Occipital lobe (tissue), 1 donor: ENCODE measurements at regions not wholly inside any gene's neighbourhood (a gene's known extent, or its start where the extent isn't known, plus 50 kb on each side); places are given as distances from the start of the nearest gene placed in this dataset.
"Not testable (repeated sequence)": the region's sequence is repeated elsewhere in the genome, so short reads cannot be mapped to it uniquely, and the experiment has no call there.

Source experiments
- DNase-seq: peaks from one replicate; lab custom pipeline; 2025; lab: John Stamatoyannopoulos, UW

DNA sequence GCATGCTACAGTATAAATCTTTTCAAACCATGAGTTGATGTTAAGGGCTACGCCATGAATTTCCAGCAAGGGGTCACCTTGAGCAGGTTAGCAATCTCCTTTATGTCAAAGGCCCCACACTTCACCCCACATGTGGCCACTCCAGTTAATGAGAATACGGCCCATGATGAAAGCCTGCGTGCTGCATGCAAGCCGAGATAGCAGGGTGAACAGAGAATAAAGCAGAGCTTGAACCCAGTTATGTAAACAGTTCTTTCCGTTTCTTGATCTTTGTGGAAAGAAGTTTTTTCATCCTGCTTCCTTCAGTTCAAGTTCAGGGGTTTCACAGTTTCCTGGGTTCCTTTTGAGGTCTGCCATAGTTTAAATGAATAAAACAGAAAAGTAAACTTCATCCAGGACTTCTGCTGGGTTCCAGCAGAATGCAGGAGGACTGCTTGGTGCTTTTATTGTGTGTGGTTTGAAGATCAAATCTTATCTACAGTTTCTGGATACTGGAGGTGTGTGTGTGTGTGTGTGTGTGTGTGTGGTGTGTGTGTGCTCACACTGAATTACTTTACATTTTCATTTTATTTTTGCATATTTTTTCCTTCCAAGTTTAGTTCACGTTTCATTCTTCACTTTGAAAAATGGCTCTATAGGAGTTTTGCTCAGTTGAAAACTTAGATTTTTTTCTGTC lies 87.1 kb downstream of the HMHB1 start:
- no peak for DNase-seq

DNA sequence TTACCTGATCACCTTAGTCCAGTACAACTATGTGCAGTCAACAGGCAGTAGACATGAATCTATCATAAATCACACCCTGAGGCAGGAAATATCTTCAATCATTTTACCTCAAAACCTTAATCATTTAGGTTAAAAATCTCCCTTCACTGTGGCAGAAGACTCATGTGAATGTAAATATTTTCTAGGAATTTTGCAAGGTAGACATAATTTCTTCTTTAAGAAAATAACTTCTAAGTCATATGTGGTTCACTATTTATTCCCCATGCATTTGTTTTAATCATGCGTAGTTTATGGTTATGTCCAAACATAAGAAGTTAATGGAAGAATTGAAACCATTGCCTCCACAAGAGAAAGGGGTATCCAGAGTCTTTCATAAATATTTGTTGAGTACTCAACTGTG lies 97.0 kb downstream of the HMHB1 start:
- no peak for DNase-seq

DNA sequence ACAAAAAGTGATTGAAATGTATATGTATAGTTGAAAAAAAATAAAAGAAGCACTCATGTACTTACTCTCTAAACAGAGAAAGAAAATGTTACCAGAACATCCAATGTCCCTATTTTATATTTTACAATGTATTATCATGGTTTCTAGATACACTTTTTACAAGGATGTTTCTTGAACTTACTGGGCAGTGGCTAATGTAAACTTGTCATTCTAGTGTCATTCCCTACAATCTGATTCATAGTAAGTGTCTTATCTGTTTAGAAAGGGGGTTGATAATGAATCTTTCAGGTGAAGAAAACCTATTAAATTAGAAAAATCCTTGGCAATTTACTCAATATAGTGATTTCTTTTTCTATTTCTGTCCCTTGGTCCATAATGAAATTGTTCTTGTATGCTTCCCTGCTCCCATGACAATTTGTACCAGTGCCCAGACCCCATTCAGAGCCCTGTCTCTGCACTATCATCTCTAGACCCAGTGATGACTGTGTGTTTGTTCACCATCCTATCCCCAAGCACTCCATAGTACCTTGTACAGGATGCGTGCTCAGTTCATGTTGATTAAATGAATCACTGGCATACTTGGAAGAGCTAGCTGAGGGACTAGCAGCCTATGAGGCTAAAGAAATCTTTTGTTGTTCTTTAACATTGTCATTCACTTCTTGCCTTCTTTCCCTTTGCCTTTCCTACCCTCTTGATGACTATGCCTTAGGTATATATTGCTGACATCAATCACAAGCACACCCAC lies 101.2 kb downstream of the HMHB1 start:
- DNase-seq = no peak

DNA sequence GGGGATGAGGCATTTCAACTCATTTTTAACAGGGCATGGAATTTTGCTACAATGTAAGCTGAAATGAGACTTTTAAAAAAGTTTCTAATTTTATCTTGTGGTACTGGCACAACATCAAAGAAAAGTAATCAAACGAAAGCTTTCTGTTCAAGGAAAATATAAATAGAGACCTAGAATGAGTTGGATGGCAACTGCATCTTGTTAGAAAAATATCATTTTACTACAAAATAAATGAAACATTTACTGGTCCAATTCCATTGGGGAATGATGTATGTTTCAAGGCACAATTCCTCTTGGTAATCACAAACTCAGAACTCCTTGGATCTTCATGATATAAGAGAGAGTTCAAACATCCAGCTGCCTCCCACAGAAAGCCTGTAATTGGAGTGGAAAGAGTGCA lies 102.8 kb downstream of the HMHB1 start:
- DNase-seq = no peak

DNA sequence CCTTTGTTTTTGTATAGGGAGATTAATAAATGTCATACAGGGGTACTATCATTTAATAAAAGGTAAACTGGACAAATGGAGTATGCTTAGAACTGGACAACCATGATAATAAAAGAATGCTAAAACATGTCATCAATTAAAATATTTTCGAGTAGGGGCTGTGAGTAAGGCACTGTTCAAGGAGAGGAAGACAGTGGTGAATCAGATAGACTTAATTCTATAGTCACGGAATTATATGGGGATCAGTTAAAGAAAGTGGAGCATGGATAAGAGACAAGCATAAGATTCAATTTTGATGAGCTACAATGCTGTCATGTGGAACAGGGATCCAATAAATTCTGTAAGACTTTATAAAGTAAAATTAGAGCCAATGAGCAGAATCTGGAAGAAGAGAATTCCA lies 104.5 kb downstream of the HMHB1 start:
- no peak for DNase-seq

DNA sequence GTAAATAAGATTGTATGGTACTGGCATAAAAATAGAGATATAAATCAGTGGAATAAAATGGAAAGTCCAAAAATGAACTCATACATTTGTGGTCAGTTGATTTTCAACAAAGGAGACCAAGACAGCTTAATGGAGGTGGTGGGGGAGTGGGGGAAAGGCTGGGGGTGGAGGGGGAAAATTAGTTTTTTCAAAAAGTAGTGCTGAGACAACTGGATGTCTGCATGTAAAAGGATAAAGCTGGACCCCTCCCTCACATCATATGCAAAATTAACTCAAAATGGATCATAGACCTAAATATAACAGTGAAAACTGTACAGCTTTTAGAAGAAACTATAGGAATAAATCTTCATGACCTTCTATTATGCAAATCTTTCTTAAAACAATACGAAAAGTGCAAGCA lies 107.0 kb downstream of the HMHB1 start:
- DNase-seq = no peak

DNA sequence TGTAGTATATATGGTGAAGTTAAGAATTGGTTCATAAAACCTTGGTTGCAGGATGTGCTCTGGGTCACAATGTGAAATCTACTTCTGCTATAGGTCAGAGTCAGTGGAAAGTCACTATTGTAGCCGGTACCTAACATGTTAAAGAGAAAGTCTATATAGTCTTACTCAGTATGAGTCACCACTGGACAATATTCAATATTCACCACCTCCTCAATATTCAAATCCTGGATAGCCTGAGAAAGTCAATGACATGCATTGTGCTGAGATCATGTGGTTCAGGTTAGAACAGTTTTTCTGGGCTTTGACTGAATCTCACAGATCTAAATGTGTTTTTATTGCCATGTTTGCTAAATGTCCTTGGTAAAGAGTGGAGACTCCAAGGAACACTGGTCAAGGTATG lies 108.8 kb downstream of the HMHB1 start:
- no peak for DNase-seq

DNA sequence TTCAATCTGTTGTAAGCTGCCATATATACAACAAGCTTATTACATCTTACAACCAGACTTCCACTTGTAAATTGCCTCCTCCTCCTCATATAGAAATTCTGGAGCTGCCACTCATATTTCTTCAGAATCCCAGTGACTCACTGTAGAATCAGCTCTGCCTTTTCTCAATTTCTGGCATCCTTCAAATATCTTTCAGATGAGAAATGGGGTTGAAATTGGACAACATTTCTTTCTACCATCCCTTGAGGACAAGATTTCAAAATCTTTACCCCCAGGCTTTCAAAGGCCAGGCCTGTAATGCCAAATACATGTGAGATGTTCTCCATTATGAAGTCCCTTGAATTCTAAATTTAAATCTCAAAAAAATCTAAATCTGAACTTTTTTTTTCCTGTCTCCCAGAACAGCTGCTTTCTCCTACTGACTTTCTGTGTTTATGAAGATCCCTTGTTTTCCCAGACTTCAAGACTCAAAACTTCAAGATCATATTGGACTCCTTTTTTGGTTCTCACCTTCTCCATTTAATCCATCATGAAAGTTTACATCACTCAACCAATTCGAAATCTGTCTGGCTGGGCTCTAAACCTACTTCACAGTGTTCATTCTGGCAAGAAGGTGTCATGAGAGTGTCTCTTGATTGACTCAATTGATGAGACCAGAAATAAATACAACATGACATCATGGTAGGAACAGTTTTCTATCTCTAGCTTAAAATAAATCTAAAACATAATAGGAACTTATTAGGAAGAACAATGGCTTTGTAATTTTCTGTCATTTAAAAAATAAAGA lies 109.8 kb downstream of the HMHB1 start:
- DNase-seq = no peak

DNA sequence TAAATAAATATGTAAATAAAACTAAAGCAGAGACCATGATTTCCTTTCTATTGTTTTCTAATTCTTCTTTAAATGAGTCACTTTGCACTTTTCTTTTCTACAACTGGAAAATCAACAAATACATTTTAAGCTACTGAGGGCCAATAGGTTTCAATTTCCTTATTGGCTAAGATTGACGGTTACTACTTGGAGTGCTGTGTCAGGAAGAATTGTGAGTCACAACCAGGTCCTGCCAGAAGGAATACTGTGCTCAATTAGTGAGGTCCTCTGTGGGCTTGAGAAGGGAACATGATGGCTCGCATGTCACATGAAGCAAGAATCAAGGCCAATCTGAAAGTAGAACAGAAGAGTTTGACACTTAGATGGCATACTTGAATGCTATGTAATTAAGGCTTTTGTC lies 110.8 kb downstream of the HMHB1 start:
- no peak for DNase-seq

DNA sequence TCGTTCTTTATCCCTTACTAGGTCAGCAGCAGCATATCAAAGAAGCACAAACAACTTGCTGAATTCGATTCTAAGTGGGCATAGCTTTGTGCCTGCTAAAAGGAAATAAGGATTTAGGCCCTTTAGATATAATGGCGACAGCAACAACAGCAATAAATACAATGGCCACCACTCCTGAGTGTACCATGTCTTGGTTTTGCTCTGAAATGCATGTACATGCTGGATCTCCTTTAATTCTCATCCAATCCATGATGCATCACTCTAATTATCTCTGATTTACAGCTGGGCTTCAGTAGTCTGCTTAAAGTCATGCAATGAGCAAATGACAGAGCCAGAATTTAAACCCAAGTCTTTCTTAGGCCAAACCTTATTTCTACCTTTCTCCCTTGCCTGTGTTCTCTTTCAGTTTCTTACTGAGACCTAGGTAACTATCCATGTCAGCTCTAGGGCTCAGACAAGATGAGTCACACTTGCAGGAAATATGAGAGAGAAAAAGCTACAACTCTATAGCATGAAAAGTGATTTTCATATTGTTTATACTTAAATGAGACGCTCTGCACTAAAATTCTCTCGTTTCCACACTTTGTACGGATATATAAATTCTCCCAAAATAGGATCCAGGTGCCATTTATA lies 111.8 kb downstream of the HMHB1 start:
- no peak for DNase-seq

DNA sequence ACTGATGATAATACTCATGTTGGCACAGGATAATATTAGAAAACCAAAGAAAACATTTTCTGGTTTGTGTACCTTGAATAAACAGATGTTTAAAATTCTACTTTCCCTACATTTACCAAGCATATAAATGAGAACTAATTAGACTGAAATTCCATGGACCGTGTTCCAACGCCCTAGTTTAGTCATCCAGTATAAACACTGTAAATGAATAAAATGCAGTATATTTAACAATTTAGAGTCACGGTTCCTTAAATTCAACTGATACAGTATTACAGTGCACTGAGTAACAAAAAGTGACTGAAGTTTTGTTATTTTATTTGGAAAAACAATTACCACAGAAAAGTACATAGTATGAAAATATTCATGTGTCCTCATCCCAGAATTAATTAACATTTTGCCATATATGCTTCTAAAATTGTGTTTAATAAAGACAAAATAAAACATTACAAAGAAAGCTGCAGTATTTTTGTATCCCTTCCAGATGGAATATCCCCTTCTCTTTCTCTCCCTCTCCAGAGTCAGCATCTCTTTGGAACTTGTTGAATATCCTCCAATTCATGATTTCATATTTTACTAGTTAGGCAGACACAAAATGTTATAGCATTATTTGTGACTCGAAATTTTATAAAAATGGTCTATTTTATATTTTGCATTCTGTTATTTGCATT lies 112.5 kb downstream of the HMHB1 start:
- no peak for DNase-seq

DNA sequence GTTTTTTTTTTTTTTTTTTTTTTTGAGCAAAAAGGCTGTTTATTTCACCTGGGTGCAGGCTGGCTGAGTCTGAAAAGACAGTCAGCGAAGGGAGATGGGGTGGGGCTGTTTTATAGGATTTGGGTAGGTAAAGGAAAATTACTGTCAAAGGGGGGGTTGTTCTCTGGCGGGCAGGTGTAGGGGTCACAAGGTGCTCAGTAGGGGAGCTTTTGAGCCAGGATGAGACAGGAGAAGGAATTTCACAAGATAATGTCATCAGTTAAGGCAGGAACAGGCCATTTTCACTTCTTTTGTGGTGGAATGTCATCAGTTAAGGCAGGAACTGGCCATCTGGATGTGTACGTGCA lies 113.0 kb downstream of the HMHB1 start:
- DNase-seq = not testable (repeated sequence)

DNA sequence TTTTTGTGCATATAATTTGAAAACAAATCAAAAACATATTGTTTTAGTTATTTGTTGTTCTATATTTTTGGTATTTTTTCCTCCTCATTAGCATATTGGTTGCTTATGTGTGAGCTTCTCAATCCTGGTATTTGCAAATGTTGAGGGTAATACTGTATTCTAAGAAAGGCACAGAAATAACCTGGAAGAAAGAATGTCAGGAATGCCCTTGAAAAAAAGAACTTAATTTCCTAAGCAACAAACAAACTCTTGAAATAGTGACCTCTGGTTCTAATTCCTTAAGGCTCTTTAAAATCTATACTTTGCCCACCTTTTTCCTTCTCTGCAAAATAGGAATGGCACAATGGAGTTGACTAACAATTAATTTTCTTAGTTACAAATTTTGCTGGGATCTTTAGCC lies 117.5 kb downstream of the HMHB1 start:
- DNase-seq = no peak

DNA sequence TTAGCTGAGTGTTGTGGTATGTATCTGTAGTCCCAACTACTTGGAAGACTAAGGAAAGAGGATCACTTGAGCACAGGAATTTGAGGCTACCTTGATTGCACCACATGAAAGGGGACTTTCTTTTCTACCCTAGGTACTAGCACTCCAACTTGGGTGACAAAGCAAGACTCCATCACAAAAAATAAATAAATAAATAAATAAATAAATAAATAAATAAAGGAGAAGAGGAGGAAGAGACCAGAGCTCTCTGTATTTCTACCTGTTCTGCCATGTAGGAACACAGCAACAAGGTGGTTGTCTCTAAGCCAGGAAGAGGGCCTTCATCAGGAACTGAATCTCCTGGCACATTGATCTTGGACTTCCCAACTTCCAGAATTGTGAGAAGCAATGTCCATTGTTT lies 118.6 kb downstream of the HMHB1 start:
- DNase-seq = no peak

DNA sequence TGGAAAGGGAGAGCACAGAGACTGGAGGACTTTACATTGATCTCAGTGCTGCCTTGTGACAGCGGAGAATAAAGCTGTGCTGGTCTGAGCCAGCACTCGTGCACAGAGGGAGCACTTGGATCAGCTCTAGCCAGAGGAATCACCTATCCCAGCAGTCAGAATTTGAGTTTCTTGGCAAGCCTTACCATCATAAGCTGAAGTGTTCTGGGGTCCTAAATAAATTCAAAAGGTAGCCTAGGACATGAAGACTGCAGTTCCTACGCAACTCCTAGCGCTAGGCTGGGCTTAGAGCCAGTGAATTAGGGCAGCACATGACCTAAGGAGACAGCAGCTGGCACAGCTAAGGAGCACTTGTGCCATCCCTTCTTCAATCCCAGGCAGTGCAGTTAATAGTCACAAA lies 119.5 kb downstream of the HMHB1 start:
- no peak for DNase-seq

DNA sequence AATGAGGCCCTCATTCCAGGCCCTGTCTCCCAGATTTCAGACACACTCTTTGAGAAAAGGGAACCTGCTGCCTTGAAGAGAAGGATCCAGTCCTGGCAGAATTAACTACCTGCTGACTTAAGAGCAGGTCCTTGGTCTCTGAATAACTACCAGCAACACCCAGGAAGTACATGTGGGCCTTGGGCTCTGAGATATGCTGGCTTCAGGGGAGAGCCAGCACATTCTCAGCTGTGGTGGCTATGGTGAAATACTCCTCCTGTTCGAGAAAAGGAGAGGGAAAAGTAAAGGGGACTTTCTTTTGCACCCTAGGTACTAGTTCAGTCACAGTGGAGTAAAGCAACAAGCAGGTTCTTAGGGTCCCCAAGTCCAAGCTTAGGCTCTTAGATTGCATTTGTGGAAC lies 120.0 kb downstream of the HMHB1 start:
- DNase-seq = no peak

DNA sequence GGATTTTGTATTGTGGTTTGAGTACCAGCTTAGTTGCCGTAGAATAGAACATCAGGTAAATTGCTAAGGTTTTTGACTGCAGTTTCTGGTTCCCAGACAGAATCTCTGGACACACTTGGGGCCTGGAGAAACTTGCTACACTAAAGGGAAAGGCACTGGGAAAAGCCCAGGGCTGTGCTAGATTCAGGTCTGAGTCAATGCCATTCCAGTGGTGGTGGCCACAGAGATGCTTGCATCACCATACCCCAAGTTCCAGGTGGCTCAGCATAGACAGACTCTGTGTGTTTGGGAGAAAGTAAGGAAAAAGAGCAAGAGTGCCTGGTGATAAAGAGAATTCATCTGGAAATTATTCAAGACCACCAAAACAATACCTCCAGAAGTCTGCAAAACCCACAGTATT lies 120.6 kb downstream of the HMHB1 start:
- DNase-seq = no peak

DNA sequence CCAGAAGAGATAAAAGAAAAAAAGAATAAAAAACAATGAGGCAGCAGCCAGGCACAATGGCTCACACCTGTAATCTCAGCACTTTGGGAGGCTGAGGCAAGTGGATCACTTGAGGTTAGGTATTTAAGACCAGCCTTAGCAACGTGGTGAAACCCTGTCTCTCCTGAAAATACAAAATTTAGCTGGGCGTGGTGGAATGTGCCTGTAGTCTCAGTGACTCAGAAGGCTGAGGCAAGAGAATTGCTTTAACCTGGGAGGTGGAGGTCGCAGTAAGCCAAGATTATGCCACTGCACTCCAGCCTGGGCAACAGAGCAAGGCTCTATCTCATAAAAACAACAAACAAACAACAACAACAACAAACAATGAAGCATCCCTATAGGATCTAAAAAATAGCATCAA lies 121.5 kb downstream of the HMHB1 start:
- DNase-seq = no peak

DNA sequence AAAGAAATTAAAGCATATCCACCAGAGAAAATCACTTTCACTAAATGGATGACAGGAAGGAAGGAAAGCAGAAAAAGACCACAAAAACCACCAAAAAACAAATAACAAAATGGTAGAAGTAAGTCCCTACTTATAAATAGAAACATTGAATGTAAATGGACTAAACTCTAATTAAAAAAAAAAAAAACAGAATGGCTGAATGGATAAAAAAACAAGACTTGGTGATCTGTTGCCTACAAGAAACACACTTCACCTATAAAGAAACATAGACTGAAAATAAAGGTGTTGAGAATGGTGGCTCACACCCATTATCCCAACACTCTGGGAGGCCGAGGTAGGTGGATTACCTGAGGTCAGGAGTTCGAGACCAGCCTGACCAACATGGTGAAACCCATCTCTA lies 122.9 kb downstream of the HMHB1 start:
- no peak for DNase-seq

DNA sequence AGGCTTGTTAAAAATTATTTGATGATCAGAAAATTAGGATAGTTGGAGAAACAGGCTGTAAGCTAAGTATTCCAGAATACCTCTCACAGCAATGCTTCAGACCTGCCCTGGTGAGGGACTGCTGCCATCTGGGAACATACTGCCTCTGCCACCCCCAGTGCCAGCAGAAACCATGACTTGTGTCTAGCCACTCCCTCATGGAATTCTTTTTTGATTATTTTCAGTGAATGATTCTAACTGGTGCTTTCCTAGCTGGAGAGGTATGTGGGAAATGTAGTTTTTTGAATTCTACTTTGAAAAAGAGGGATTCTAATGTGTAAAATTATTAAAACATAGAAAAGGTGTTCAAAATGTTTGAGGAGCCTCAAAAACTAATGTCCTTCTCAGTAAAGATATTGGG lies 126.3 kb downstream of the HMHB1 start:
- DNase-seq = no peak

DNA sequence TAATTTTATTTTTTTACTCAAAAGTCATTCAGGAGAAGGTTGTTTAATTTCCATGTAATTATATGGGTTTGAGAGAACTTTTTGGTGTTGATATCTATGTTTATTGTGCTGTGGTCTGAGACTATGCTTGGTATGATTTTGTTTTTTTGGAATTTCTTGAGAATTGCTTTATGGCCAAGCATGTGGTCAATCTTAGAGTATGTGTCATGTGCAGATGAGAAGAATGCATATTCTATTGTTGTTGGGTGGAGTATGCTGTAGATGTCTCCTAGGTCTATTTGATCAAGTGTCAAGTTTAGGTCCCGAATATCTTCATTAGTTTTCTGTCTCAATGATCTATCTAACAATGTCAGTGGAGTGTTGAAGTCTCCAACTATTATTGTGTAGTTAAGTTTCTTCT lies 134.9 kb downstream of the HMHB1 start:
- no peak for DNase-seq

DNA sequence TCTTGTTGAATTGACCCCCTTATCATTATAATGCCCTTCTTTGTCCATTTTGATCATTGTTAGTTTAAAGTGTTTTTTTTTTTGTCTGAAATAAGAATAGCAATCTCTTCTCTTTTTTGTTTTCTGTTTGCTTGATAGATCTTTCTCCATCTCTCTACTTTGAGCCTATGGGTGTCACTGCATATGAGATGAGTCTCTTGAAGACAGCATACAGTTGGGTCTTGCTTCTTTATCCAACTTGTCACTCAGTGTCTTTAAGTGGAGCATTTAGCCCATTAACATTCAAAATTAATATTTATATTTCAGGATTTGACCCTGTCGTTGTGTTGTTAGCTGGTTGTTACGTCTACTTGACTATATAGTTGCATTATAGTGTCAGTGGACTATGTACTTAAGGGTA lies 135.4 kb downstream of the HMHB1 start:
- DNase-seq = no peak
